Natural killer cell (primary cell): ENCODE measurements at regions not wholly inside any gene's neighbourhood (a gene's known extent, or its start where the extent isn't known, plus 50 kb on each side); places are given as distances from the start of the nearest gene placed in this dataset.
"Not testable (repeated sequence)": the region's sequence is repeated elsewhere in the genome, so short reads cannot be mapped to it uniquely, and the experiment has no call there.

Experiments
- ATAC-seq, 3 donors: fragments of 150-1000 bp in 2 of 3; fragments of 200-7000 bp in 1 of 3; cut with Tn5 transposase; 1 replicate in 1 of 3; 2 replicates in 2 of 3; pipeline ENCODE4 v1.10.0; 2021; ENCODE audit warnings: mild to moderate bottlenecking in 2 of 3, moderate library complexity in 2 of 3
- DNase-seq, 2 donors: peaks; one replicate each; pipeline versions ENCODE4 v3.0.0 to v3.0.0-alpha.2; 2013 to 2021; ENCODE audit warnings: mixed read lengths in 1 of 2
- H3K27ac ChIP-seq: one replicate; pipeline ENCODE4 v1.5.1; 2013; ENCODE audit warnings: mild to moderate bottlenecking, low read length
- H3K27me3 ChIP-seq: one replicate; pipeline ENCODE4 v1.6.1; 2013; ENCODE audit warnings: low read length; ENCODE audit not compliant: control insufficient read depth, insufficient read depth
- H3K36me3 ChIP-seq: one replicate; pipeline ENCODE4 v1.6.1; 2013; ENCODE audit warnings: low read length; ENCODE audit not compliant: control insufficient read depth, insufficient read depth
- H3K4me1 ChIP-seq: one replicate; pipeline ENCODE4 v1.6.1; 2013; ENCODE audit warnings: low read length; ENCODE audit not compliant: control insufficient read depth, insufficient read depth
- H3K4me3 ChIP-seq: one replicate; pipeline ENCODE4 v1.5.1; 2013; ENCODE audit warnings: low read length
- H3K9me3 ChIP-seq: one replicate; pipeline ENCODE4 v1.6.1; 2013; ENCODE audit warnings: low read length; ENCODE audit not compliant: control insufficient read depth, insufficient read depth
- H3K27ac Mint-ChIP-seq, 2 donors: one replicate each; pipeline ENCODE4 v1.8.0; 2022; ENCODE audit warnings: mild to moderate bottlenecking in 2 of 2, mixed read lengths in 2 of 2, moderate library complexity in 1 of 2
- H3K27me3 Mint-ChIP-seq, 2 donors: one replicate each; pipeline ENCODE4 v1.8.0; 2022; ENCODE audit warnings: low read depth in 2 of 2, mixed read lengths in 2 of 2
- H3K36me3 Mint-ChIP-seq: one replicate; pipeline ENCODE4 v1.8.0; 2022; ENCODE audit warnings: mixed read lengths
- H3K4me1 Mint-ChIP-seq, 2 donors: one replicate each; pipeline ENCODE4 v1.8.0; 2022; ENCODE audit warnings: mixed read lengths in 2 of 2
- H3K4me3 Mint-ChIP-seq: one replicate; pipeline ENCODE4 v1.8.0; 2022; ENCODE audit warnings: mild to moderate bottlenecking, moderate library complexity, mixed read lengths
- H3K9me3 Mint-ChIP-seq, 2 donors: one replicate each; pipeline ENCODE4 v1.8.0; 2022; ENCODE audit warnings: mixed read lengths in 2 of 2
- WGBS: methylation state at CpG from one replicate; pipeline ENCODE4 v1.1.7; 2013; ENCODE audit warnings: missing lambda C conversion rate; ENCODE audit not compliant: insufficient coverage; 5-methylcytosine and 5-hydroxymethylcytosine counted together
- intact Hi-C: fragments of 100-400 bp; cut with micrococcal nuclease; formaldehyde crosslinking; loops from one replicate; pipeline ENCODE4 v1.14.2; 2022
- TF ChIP-seq, protein P1 (sequence below): fragments of 200-600 bp; IDR thresholded peaks from one replicate; pipeline ENCODE4 v1.8.0; 2022; ENCODE audit warnings: antibody characterized with exemption

DNA sequence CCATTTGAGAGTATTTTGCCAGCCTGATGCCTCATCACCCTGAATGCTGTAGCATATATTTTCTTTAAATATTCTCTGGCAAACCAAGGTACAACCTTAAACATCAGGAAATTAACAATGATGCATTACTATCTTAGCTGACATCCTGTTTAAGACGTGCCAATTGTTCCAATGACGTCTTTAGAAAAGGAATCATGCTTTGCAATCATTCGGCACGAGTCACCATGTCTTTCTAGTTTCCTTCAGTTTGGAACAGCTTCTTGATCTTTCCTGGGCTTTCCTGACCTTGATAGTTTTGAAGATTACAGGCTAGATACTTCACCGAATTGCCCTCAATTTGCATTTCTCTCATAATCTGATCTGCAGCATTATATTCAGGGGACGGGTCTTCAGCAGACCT is 88.2 kb upstream of the GLI2 start:
- intact Hi-C loops, result no loop called here
- peaks cover 10% of the 10 kb centered on the region for H3K36me3 Mint-ChIP-seq
- no peaks in the 10 kb centered on the region for H3K4me1 Mint-ChIP-seq
- Histone ChIP-seq H3K36me3 (no peaks in the 10 kb centered on the region), H3K27me3 (no peaks in the 10 kb centered on the region), H3K9me3 (peaks cover 3% of the 10 kb centered on the region), H3K27ac (no peak overlapping the region), H3K4me1 (no peaks in the 10 kb centered on the region), H3K4me3 (no peak overlapping the region)
- peaks cover 5 to 7% of the 10 kb centered on the region in 2 donors for H3K27me3 Mint-ChIP-seq
- peaks cover 12 to 14% of the 10 kb centered on the region in 2 donors for H3K9me3 Mint-ChIP-seq
- no peak for ATAC-seq
- H3K27ac Mint-ChIP-seq, result no peak overlapping the region
- H3K4me3 Mint-ChIP-seq, result no peak overlapping the region
- TF ChIP-seq, protein P1, sequence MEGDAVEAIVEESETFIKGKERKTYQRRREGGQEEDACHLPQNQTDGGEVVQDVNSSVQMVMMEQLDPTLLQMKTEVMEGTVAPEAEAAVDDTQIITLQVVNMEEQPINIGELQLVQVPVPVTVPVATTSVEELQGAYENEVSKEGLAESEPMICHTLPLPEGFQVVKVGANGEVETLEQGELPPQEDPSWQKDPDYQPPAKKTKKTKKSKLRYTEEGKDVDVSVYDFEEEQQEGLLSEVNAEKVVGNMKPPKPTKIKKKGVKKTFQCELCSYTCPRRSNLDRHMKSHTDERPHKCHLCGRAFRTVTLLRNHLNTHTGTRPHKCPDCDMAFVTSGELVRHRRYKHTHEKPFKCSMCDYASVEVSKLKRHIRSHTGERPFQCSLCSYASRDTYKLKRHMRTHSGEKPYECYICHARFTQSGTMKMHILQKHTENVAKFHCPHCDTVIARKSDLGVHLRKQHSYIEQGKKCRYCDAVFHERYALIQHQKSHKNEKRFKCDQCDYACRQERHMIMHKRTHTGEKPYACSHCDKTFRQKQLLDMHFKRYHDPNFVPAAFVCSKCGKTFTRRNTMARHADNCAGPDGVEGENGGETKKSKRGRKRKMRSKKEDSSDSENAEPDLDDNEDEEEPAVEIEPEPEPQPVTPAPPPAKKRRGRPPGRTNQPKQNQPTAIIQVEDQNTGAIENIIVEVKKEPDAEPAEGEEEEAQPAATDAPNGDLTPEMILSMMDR, result no peak
- DNase-seq, result no peak
- WGBS, result 74% methylated on average over 6 of the region's 6 CpGs

DNA sequence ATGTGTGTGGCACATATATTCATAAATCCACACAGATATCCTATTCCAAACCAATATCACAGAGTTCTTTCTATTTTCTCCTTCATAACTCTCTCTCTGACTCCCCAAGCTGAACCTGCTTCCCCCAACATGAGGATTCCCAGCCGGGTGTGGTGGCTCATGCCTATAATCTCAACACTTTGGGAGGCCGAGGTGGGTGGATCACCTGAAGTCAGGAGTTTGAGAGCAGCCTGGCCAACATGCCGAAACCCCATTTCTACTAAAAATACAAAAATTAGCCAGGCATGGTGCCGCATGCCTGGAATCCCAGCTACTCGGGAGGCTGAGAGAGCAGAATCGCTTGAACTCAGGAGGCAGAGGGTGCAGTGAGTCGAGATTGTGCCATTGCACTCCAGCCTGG is 86.3 kb upstream of the GLI2 start:
- H3K4me1 Mint-ChIP-seq, H3K36me3 ChIP-seq, H3K4me3 Mint-ChIP-seq, H3K4me3 ChIP-seq, H3K27me3 ChIP-seq, H3K4me1 ChIP-seq, ATAC-seq, intact Hi-C loops, H3K9me3 ChIP-seq, DNase-seq, H3K27ac Mint-ChIP-seq, H3K27ac ChIP-seq: not testable (repeated sequence)
- peaks cover 12 to 14% of the 10 kb centered on the region in 2 donors for H3K9me3 Mint-ChIP-seq
- 85% methylated on average over 7 of the region's 7 CpGs for WGBS
- H3K27me3 Mint-ChIP-seq, result peaks cover 14% of the 10 kb centered on the region in 2 donors
- H3K36me3 Mint-ChIP-seq, result peaks cover 10% of the 10 kb centered on the region

DNA sequence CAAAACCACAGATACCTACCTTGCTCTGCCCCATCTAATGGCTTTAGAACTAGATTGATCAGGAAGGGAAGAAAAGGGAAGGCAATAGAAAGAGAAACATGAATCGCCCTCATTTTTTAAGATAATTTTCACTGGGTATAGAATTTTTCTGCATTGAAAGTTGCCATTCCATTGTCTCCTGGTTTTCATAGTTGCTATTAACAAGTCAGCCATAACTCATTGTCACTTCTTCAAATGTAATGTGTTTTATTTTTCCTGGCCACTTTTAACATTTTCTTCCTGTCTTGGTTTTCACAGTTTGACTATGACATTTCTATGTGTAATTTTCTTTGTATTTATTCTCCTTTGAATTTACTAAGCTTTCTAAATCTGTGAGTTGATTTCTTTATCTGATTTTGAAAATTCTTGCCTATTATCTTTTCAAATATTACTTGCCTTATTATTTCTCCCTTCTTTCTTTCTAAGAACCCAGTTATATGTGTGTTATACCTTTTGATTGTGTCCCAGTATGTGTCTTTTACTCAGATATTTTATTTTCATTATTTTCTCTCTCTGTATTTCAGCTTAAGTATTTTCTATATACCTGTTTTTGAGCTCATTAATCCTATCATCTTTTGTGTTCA is 85.5 kb upstream of the GLI2 start:
- DNase-seq (no peak), ATAC-seq (no peak)
- TF ChIP-seq, protein P1, result no peak
- no peak overlapping the region for H3K27ac Mint-ChIP-seq
- H3K27ac ChIP-seq, result no peak overlapping the region
- H3K9me3 Mint-ChIP-seq, result peaks cover 12 to 14% of the 10 kb centered on the region in 2 donors
- peaks cover 16 to 17% of the 10 kb centered on the region in 2 donors for H3K27me3 Mint-ChIP-seq
- no peaks in the 10 kb centered on the region for H3K4me1 Mint-ChIP-seq
- intact Hi-C loops, result no loop called here
- no peak overlapping the region for H3K4me3 Mint-ChIP-seq
- peaks cover 3% of the 10 kb centered on the region for H3K9me3 ChIP-seq
- H3K27me3 ChIP-seq, result no peaks in the 10 kb centered on the region
- 88% methylated on average over 1 of the region's 1 CpG for WGBS
- no peaks in the 10 kb centered on the region for H3K4me1 ChIP-seq
- peaks cover 10% of the 10 kb centered on the region for H3K36me3 Mint-ChIP-seq
- H3K4me3 ChIP-seq, result no peak overlapping the region
- no peaks in the 10 kb centered on the region for H3K36me3 ChIP-seq

DNA sequence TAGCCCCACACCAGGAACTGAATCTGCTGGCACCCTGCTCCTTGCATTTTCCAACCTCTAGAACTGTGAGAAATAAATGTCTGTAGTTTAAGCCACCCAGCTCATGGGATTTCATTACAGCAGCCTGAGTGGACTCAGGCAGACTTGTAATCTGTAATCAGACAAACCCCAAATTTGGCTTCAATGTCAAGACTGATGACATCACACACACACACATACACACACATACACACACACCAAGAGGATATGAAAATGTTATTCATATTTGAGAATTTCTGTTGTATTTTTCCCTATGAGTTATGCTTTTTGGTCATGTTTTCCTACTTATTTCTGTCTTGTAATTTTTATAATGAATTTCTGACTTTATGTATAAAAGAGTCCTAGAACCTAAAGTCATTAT is 83.8 kb upstream of the GLI2 start:
- Mint-ChIP-seq H3K4me3 (no peak overlapping the region), H3K36me3 (peaks cover 10% of the 10 kb centered on the region), H3K27ac (no peak overlapping the region), H3K27me3 (peaks cover 20 to 22% of the 10 kb centered on the region in 2 donors), H3K4me1 (no peaks in the 10 kb centered on the region), H3K9me3 (peaks cover 12 to 14% of the 10 kb centered on the region in 2 donors)
- no peaks in the 10 kb centered on the region for H3K36me3 ChIP-seq
- intact Hi-C loops, result no loop called here
- TF ChIP-seq, protein P1, result no peak
- H3K9me3 ChIP-seq, result peaks cover 3% of the 10 kb centered on the region
- H3K27me3 ChIP-seq, result no peaks in the 10 kb centered on the region
- no peak for ATAC-seq
- no peak overlapping the region for H3K4me3 ChIP-seq
- DNase-seq, result no peak
- H3K4me1 ChIP-seq, result no peaks in the 10 kb centered on the region
- H3K27ac ChIP-seq, result no peak overlapping the region
